ENCODE measurements at regions not wholly inside any gene's neighbourhood (a gene's known extent, or its start where the extent isn't known, plus 50 kb on each side); places are given as distances from the start of the nearest gene placed in this dataset.

DNA sequence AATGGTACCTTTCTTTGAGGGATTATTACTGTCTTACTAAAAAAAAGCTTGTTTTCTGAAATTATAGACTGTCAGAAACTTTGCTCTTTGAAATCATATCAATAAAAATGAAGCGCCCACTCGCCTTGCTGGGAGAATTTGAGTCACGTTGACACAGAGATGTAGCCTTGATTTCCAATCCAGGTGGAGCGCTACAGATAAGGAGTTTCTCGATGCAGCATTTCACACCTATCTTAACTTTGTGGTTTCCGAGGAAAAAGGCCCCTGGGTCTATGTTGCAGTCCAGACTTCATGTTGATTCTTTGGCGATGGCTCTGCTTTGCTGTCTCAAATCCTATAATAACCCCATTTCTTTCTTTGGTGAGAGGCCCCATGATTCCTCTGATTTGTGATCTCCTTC is 158.1 kb upstream of the ARG1 start:
- Histone ChIP-seq H3K27ac (no peak overlapping the region), H3K27me3 (no peaks in the 10 kb centered on the region), H3K4me1 (no peaks in the 10 kb centered on the region), H3K36me3 (no peaks in the 10 kb centered on the region), H3K9me3 (no peaks in the 10 kb centered on the region), H3K4me3 (no peak overlapping the region)
- TF ChIP-seq, protein P1, sequence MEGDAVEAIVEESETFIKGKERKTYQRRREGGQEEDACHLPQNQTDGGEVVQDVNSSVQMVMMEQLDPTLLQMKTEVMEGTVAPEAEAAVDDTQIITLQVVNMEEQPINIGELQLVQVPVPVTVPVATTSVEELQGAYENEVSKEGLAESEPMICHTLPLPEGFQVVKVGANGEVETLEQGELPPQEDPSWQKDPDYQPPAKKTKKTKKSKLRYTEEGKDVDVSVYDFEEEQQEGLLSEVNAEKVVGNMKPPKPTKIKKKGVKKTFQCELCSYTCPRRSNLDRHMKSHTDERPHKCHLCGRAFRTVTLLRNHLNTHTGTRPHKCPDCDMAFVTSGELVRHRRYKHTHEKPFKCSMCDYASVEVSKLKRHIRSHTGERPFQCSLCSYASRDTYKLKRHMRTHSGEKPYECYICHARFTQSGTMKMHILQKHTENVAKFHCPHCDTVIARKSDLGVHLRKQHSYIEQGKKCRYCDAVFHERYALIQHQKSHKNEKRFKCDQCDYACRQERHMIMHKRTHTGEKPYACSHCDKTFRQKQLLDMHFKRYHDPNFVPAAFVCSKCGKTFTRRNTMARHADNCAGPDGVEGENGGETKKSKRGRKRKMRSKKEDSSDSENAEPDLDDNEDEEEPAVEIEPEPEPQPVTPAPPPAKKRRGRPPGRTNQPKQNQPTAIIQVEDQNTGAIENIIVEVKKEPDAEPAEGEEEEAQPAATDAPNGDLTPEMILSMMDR (IDR thresholded peaks at IDR 0.05): no peak
- TF ChIP-seq POLR2A (IDR thresholded peaks at IDR 0.05): no peak
- intact Hi-C loops (cut with DNase I; ENCODE audit: low total_unique reads): no loop called here
- no peak for DNase-seq

DNA sequence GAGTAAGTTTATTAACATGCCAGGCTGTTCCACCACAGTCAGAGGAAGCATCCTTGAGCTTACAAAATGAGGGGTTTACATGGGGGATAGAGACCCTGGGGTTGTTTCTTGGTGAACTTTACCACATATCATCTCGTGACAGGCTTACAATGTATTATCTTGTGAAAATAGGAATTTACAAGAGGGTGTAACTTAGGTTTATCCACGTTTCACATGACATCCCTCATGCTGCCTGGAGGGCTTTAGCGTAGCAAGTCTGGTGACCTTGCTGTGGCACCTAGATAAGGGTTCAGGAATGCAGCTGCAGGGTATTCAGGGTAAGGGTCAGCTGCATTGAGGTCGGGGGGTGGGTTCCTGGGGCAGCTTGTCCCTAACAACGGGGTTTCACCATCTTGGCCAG is 154.6 kb upstream of the ARG1 start:
- no peak overlapping the region for H3K27ac ChIP-seq
- intact Hi-C loops (cut with DNase I; ENCODE audit: low total_unique reads): no loop called here
- no peaks in the 10 kb centered on the region for H3K36me3 ChIP-seq

DNA sequence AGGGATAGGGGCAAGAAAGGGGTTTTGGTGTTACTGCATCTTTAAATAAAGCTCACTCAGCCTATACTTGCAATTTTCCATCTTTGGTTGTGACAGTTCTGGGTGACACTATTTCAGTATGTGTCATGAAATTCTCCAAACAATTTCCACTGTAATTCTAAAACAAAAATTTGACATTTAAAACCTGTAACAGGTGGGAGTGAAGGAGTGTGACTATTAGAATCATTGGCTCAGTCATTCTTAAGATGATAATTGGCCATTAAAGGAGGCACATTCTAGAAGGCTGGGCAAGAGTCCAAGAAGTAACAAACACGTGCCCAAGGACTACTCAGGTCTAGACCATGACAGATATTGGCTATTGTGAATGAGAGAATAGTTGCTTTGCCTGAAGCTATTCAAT is 153.3 kb upstream of the ARG1 start:
- DNase-seq: no peak
- no peaks in the 10 kb centered on the region for H3K36me3 ChIP-seq
- H3K9me3 ChIP-seq: no peaks in the 10 kb centered on the region
- intact Hi-C loops (cut with DNase I; ENCODE audit: low total_unique reads): no loop called here
- no peak overlapping the region for H3K4me3 ChIP-seq
- H3K4me1 ChIP-seq: no peaks in the 10 kb centered on the region
- H3K27ac ChIP-seq: no peak overlapping the region
- TF ChIP-seq, protein P1 (IDR thresholded peaks at IDR 0.05): no peak
- TF ChIP-seq POLR2A (IDR thresholded peaks at IDR 0.05): no peak
- no peaks in the 10 kb centered on the region for H3K27me3 ChIP-seq

More for the DNA sequence above, 154.6 kb upstream of the ARG1 start:
- no peaks in the 10 kb centered on the region for H3K27me3 ChIP-seq
- TF ChIP-seq, protein P1 (IDR thresholded peaks at IDR 0.05): no peak
- no peak for TF ChIP-seq POLR2A (IDR thresholded peaks at IDR 0.05)
- no peaks in the 10 kb centered on the region for H3K9me3 ChIP-seq
- DNase-seq: no peak
- no peaks in the 10 kb centered on the region for H3K4me1 ChIP-seq
- H3K4me3 ChIP-seq: no peak overlapping the region

DNA sequence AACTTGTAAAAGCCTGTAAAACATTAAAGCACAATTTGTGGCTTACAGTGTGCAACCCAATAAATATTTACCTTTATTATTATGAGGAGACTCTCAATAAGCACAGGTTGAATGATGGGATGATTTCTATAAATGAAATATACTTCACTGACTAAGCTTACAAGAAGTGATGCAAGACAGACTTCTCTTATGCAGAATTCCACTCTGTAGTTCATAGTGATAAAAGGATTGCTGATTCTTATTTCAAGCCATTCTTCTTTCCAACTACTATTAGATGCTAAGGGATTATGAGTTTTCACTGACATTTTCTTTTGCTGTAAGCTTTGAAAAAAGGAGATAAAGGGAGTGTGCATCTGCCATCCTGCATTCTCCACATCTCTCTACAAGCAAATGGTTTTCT is 149.0 kb upstream of the ARG1 start:
- intact Hi-C loops (cut with DNase I; ENCODE audit: low total_unique reads): no loop called here
- Histone ChIP-seq H3K36me3 (no peaks in the 10 kb centered on the region), H3K4me3 (no peak overlapping the region), H3K27me3 (no peaks in the 10 kb centered on the region), H3K4me1 (no peaks in the 10 kb centered on the region), H3K27ac (no peak overlapping the region), H3K9me3 (no peaks in the 10 kb centered on the region)
- no peak for DNase-seq
- TF ChIP-seq, protein P1 (IDR thresholded peaks at IDR 0.05): no peak
- no peak for TF ChIP-seq POLR2A (IDR thresholded peaks at IDR 0.05)

DNA sequence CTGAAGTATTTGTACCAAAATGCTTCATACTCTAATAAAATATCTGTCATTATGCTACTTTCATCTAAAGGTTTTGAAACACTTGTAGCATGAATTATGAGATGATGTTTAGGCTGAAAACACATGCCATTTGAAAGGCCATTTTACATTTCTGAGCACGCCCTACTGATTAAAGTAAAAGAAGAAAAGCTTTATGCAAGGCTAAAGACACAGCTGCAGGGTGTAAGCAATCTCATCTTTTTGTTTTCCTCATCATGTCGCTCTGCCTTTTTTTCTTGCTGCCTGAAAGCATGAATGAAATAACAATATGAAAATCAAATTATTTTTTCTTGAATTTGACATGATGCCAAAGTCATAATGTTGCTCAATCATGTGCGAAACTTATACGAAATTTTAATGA is 148.6 kb upstream of the ARG1 start:
- Histone ChIP-seq H3K4me3 (no peak overlapping the region), H3K9me3 (no peaks in the 10 kb centered on the region), H3K27ac (no peak overlapping the region), H3K4me1 (no peaks in the 10 kb centered on the region), H3K27me3 (no peaks in the 10 kb centered on the region), H3K36me3 (no peaks in the 10 kb centered on the region)
- TF ChIP-seq, protein P1 (IDR thresholded peaks at IDR 0.05): no peak
- TF ChIP-seq POLR2A (IDR thresholded peaks at IDR 0.05): no peak
- intact Hi-C loops (cut with DNase I; ENCODE audit: low total_unique reads): no loop called here
- no peak for DNase-seq

All from uterus (tissue), 3 donors.